CD4-positive, alpha-beta T cell treated with Interleukin-21 for 1 hour (primary cell): ENCODE measurements at regions not wholly inside any gene's neighbourhood (a gene's known extent, or its start where the extent isn't known, plus 50 kb on each side); places are given as distances from the start of the nearest gene placed in this dataset.

Experiments
- DNase-seq: peaks from one replicate; pipeline ENCODE4 v3.0.0-alpha.2; 2020

DNA sequence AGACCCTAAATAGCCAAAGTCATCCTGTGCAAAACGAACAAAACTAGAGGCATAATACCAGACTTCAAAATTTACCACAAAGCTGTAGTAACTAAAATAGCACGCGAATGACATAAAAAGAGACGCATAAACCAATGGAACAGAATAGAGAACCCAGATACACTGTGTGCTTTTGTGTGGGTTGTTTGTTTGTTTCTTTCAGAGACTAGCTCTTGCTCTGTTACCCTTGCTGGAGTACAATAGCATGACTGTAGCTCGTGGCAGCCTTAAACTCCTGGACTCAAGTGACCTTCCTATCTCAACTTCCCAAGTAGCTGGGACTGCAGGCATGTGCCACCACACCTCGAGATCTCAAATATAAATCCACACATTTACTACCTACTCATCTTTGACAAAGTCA is 1314.6 kb upstream of the GBE1 start:
- DNase-seq = no peak

DNA sequence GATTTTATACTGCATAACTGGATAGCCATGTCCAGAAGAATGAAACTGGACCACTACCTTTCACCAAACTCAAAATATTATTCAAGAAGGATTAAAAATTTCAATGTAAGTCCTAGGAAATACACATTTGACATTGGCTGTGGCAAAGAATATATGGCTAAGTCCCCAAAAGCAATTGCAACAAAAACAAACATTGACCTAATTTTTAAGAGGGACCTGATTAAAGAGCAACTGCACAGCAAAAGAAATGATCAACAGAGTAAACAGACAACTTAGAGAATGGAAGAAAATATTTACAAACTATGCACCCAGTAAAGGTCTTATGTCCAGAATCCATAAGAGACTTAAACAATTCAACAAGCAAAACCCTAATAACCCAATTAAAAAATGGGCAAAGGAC is 1313.0 kb upstream of the GBE1 start:
- no peak for DNase-seq

DNA sequence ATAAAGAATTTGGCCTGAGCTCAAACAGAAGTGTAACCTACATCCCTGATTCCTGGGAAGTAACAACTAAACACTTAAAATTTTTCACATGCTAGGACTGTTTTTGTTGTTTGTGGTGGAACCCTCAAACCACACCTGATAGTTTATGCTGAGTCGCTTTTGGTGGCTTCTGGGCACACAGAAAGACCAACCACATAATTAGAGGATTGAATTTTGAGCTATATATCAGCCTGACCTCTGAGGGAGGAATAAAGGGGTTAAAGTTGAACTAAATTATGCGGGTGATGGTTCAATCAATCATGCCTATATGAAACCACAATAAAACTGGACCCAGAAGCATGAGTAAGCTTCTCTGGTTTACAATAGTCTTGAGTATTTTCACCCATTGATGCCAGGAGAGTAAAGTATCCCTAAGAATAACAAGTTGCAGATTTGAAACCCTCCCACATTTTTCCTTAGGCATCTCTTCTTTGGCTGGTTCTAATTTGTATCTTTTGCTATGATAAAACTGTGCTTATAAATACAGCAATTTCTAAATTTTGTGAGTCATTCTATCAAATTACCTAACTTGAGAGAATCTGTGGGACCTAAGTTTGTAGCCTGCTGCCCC is 1304.5 kb upstream of the GBE1 start:
- no peak for DNase-seq

DNA sequence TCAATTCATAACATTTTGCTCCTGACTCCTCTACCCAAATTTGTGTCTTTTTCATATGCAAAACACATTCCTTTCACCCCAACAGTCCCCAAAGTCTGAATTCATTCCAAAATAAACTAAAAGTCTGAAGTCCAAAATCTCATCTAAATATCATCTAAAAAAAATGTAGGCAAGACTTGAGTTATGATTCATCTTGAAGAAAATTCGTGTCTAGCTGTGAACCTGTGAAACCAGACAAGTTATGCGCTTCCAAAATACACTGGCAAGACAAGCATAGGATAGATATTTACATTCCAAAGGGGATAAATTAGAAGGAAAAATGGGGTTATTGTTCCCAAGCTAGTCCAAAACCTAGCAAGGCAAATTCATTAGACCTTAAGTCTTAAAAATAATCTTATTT is 1302.0 kb upstream of the GBE1 start:
- no peak for DNase-seq

DNA sequence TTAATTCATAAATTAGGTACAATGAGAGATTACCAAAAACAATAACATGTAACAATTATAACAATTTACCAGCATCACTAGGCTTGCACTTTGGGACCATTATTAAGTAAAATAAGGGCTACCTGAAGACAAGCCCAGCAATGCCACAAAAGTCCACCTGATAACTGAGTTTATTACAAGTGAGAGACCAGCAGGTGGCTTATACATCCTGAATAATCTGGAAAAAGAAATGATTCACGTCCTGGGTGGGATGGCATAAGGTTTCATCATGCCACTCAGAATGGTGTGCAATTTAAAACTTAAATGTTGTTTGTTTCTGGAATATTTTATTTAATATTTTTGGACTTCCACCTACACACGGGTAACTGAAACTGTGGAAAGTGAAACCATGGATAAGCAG is 1287.1 kb upstream of the GBE1 start:
- DNase-seq = no peak

DNA sequence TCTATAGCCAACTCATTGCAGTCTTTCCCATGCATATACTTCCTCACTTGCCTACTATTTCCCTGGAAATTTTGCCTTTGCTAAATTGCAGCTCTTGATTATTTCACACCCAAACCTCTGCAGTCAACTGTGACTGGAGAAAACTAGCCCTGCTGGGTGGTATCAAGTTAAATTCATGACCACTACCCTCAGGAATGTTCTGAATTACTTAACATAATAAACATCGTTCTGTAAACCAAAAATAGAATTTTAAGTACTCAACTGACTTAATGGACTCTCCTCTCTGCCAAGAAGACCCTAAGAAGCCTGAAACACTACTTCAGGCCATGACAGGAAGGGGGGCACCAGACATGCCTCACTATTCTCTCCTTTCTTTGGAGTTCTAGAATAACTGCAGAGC is 1278.0 kb upstream of the GBE1 start:
- DNase-seq = no peak

DNA sequence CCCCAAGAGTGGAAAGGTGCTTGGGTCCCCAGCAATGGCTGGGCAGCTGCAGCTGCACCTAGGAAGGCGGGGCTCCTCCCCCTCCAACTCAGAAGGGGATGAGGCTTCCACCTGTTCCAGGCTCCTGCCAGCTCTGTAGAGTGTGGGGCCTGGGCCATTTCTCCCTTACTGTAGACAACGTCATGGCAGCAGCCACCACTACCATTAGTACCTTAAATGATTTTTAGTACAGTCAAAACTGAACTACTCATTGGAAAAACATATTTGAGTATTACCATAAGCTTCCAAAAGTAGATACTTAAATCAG is 1274.2 kb upstream of the GBE1 start:
- no peak for DNase-seq

DNA sequence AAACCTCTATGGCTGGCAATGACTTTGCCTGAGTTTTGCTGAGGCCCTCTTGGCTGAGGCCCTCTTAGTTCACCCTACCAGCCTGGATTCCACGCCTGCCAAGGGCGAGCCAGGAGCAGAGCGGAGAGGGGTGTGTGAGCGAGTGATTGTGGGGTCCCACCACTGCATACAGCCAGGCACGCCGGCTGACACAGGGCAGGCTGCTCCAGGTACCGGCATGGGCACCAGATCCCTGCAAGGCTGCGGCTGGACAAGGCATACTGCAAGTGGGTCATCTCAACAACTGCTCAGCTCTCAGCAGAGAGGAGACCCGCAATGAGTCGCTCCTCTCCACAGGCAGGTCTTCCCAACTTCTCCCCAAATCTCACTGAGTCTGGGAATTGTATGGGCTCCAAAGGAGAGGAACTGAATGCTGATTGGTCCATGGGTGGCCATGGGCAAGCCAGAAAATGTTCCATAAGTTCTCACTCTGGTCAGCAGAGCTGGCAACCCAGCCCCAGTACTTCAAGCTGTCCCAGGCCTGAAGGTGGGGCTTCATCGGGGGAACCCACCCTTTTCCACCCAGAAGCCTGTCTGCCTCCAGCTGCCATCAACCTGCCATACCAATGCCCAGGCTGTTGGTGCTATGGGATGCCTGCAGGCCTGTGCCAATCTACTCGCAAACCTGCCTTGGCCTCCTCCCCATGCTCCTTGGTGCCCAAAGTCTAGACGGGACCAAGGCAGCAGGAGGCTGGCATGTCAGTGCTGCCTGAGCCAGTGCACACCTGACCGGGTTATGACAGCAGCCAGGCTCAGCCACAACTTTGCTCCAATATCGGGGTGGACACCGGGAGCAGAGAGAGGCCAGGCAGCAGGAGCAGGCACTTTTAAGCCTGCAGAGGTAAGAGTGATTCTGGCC is 1273.6 kb upstream of the GBE1 start:
- no peak for DNase-seq

DNA sequence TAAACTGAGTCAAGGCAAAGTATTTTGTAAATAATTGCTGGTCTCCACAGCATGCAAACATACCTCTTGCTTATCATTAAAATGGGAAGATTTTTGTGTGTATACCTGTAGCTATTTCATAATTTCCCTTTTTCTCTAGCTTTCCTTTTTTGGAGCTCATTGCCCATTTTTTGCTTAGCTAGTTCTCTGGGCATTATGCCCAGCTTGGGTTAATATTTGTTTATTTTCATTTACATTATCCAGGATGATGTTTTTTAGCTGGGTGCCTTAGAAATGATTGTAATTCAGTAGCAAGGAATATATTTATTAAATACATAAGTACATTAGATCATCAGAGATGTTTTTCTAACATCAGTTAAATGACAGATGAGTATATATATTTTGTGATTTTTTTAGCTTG is 1271.7 kb upstream of the GBE1 start:
- no peak for DNase-seq

DNA sequence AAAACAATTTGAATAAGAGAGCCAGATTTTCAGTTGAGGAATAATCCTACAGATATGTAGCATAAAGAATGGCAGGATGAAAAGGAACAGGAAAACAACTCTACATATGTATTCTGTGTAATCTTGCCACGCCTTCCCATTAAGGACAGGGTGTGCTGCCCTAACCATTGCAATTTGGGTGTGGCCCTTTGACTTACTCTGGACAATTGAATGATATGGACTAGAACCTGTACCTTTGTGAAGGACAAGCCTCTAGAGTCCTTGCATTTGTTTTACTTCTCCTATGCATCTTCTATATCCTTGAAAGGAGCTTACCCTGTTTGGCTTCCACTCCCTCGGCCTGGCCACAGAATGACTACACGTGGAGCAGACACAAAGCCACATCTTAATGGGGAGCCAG is 1261.6 kb upstream of the GBE1 start:
- DNase-seq = no peak

DNA sequence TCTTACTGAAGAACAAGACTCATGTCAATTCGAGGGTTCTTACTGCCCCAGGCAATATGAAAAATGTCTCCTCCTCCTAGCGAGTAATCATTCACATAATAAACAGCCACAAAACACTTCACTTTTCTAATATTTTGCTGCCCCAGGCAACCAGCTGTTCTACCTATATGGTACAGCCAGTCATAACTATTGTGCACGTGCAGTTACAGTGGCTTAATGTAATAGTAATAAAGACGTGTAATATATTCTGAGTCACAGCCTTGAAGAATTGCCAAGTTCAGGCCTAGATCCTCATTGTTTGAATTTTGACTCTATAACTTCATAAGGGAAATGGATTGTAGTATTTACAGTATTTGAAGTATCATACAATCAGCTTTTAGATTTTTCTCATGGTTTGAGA is 1250.0 kb upstream of the GBE1 start:
- DNase-seq = no peak

DNA sequence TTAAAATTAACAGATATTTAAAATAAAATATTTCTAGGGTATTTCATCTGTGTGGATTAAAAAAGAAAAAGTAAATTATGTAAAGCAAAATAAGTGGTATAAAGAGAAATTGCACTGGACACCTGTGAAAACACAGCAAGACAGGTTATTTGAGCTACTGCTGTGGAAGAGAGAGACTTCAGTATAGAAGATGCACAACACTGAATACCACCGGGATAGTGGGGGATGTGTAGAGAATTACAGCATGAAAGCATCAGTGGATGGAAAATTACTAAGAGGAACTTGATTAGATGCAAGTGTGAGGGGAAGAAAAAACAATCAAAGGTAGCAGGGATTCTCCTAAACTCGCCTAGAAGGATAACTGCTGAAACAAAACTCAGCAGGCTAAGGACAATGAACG is 1242.5 kb upstream of the GBE1 start:
- no peak for DNase-seq

DNA sequence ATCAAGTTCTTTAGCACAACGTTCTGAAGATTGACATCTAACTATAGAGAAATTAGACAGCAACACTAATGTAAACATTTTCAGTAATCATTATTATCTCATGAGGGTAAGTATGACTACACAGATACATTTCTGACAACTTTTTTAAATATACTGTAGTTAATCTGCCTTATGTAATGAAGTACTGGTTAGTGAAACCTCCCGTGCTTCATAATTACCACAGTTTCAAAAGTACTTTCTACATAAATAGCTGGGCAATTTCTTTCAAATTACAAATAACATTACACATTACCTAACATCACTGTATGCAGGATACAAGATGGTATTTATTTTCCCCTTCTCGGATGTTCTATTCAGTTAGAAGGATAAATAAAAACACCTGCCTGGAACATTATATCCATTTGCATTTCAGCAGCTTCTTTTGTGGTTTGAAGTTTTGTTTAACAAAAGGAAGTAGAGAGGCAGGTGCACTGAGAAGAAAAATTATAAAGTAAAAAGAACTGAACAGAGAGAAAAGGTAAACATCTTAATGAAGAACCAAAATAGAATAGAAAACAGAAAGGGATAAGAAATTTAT is 1241.5 kb upstream of the GBE1 start:
- no peak for DNase-seq

DNA sequence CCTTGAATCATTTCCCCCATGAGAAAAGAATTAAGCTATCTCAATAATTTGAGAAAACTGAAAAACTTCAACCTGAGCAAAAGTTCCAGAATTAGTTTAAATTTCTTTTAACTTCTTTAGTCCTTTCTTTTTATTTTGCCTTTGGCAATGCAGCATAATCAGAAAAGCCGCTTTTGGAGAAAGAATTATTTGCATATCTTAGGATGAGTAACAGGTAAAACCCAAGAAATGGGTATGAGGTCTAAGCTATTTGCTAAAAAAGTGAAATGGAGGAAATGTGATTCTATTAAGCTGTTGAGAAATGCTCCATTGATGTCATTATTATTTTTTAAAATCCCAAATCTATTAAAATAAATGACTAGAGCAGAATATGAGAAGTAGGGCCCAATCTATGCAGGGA is 1238.3 kb upstream of the GBE1 start:
- DNase-seq = no peak

DNA sequence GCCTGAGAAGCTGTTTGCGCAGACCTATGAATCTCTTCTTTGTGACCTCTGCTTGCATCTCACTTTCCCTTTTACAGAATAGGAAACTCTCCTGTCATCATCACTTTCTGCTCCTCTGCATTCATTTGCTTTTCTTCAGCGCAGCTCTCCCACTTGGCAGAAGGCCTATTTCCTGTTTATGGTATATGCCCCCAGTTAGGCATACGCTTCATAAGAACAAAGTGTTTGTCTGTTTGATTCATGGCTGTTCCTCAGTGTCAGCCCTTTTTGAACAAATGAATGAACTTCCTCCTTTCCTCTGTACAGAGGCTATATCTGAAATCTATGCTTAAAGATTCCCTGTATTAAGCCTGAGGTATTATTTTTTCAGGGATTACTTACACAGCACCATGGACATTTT is 1216.9 kb upstream of the GBE1 start:
- DNase-seq = no peak

DNA sequence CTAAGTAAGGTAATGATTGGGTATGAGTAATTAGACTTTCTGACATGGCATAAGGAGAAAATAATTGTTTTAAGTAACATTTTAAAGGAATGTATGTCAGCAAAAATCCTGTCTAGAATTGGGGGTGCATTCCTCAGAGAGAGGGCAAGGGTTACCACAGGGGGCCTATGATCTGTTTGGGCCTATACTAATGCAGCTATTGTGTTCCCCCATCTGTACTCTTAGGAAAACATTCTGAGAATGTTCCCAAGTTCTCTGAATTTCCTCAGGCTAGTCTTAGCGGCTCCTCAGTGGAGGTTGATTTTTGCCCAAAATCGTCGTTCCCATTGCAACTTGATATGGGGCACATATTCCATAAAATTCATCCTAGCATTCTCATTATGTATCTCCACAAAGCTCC is 1216.4 kb upstream of the GBE1 start:
- no peak for DNase-seq

DNA sequence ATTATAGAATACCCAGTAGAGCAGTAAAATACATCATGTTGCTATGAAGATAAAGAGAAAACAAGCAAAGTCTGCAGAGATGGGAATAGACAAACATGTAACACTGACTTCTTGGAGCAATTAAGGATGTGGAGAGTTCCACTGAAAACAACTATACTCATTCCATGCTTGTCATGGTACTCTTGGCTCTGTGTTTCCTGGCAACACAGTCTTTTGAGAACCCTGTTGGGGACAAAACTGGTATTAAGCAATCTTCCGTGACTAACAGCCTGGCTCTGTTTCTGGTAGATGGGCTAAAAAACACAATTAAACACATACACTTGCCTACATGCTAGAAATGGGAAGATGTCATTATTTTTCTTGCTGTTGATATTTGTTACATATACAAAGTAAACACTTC is 1212.3 kb upstream of the GBE1 start:
- no peak for DNase-seq

DNA sequence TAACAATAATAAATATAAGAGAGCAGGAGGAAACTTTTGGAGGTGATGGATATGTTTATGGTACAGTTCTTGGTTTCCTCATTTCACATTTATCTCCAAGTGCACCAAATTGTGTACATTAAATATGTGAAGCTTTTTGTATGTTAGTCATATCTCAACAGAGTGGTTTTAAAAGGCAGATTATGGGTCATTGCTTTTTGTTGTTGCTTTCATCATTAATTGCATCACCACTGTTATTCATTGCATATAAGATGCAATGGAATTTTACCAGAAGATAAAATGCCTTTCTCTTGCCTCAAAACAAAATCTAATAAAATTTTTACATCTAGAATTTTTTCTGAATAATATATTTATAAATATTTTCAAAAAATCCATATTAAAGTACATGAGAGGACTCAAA is 1198.9 kb upstream of the GBE1 start:
- DNase-seq = no peak

DNA sequence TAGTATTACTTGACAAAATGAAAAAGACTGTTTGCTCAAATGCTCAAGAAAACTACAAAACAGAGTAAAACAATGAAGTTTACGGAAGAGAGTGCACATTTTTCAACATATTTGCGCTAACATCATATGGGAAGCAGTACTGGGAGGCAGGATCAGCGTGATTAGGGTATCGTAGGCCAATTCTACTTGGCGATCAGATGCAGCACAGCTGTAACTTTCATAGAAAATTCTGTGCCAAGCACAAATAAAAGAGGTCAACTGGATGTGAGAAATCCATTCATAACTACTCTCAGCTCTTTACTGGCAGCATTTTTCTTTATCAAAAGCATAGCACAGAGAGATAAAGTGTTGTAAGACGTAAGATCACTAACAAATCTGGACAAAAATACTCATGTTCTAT is 1196.3 kb upstream of the GBE1 start:
- no peak for DNase-seq

DNA sequence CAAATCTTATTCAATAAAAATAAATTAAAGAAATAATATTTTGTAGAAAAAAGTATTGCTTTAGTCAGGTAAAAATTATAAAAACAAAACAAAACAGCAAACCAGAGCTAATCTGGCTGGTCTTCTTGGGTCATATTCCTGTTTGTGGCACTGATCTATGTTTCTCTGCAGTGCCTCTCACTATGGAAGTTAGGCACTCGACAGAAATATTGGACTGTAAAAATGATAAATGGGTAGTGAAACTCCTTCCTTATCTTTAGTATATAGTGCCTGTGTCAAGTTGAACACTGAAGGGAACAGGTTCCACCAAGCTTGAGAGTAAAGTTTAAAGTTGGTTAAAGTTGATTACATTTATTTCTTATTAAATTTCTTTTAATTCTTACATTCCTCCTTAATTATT is 1195.6 kb upstream of the GBE1 start:
- no peak for DNase-seq

DNA sequence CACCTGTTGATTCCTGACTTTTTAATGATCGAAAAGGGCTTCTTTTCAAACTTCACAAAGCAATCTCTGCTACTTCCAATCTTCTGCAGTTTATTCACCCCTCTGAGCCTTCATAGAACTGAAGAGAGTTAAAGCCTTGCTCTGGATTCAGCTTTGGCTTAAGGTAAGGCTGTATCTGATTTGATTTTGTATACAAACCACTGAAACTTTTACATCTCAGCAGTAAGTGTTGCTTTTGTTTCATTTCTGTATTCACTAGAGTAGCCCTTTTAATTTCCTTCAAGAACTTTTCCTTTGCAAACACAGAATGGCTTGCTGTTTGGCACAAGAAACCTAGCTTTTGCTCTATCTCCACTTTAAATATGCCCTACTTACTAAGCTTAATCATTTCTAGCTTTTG is 1193.0 kb upstream of the GBE1 start:
- no peak for DNase-seq

DNA sequence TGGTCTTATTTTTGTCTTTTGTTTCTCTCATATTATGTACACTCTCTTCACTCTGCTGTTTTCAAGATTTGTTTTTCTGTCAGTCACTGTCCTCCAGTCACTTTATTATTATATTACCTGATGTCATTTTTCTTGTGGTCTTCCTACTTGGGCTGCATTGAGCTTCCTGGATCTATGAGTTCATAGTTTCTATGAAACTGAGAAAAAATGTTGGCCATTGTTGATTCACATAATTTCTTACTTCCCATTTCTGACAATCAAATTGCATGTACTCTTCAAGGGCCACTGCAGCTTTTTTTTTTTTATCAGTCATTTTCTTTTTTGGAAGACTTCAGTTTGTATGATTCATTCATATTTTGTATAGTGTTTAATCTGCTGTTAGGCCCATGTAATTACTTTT is 1180.6 kb upstream of the GBE1 start:
- no peak for DNase-seq

DNA sequence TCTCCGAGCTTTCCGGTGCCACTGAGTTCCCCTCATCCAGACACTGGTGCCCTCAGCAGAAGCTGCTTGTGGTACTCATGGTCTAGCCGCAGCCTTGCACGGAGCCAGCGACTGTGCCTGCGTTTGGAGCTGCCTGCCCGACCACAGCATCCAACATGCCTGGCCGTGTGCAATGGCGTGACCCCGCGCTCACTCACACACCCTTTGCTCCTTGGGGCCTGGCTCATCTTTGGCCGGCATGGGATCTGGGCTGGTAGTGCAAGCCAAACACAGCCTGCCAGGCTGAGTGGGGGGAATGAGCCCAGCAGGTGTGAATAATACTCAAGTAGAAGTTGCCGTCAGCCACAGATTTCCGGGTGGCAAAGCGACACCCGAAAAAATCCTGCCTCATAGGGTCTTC is 1178.7 kb upstream of the GBE1 start:
- no peak for DNase-seq

DNA sequence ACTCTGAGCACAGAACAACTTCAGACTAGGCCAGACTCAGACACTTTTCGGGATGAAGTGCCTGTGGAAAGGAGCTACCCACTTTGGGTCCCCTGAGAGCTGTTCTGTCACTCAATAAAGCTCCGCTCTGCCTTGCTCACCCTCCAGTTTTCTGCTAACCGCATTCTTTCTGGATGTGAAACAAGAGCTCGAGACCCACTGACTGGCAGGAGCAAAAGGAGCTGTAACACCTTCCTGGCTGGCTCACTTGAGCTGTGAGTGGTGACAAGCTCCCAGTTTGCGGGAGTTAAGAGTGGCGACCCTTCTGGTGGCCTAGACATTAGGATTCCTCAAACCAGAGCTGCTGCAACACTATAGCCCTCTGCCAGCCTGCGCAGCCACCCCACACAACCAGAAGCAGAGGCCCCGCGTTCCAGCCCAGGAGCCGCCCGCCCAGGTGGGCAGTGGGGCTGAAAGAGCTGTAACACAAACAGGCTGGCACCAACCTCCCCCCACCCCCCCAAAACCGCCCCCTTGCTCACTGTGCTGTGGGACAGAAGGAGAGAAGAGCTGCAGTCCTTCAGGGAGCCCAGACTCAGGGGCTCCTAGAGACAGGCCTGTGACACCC is 1178.1 kb upstream of the GBE1 start:
- DNase-seq = no peak
